Motor neuron (in vitro differentiated cells): ENCODE measurements at regions not wholly inside any gene's neighbourhood (a gene's known extent, or its start where the extent isn't known, plus 50 kb on each side); places are given as distances from the start of the nearest gene placed in this dataset.
"Not testable (repeated sequence)": the region's sequence is repeated elsewhere in the genome, so short reads cannot be mapped to it uniquely, and the experiment has no call there.

Experiments used
- ATAC-seq, 8 experiments: fragments of 200-7000 bp; cut with Tn5 transposase; replicated peaks in 6 of 8; 2 replicates each; pipeline ENCODE4 v1.8.0; 2021; ENCODE audit warnings: mild to moderate bottlenecking in 8 of 8, moderate library complexity in 8 of 8
- H3K27ac ChIP-seq, 2 donors: fragments of 250-450 bp; sonication (Bioruptor Pico); 2 replicates each; pipeline ENCODE4 v1.9.0; 2021; ENCODE audit warnings: antibody characterized with exemption in 2 of 2, mild to moderate bottlenecking in 2 of 2, moderate library complexity in 1 of 2
- H3K4me1 ChIP-seq, 2 donors: fragments of 250-450 bp; sonication (Bioruptor Pico); replicated peaks in 1 of 2; 2 replicates each; pipeline ENCODE4 v1.6.1; 2021; ENCODE audit warnings: antibody characterized with exemption in 2 of 2, mild to moderate bottlenecking in 2 of 2, moderate library complexity in 1 of 2
- H3K4me3 ChIP-seq, 5 donors: fragments of 250-450 bp; sonication (Bioruptor Pico); 2 replicates each; pipeline ENCODE4 v1.9.0; 2021; ENCODE audit warnings: antibody characterized with exemption in 5 of 5, mild to moderate bottlenecking in 5 of 5, moderate library complexity in 4 of 5
- WGBS, 10 experiments: fragments of 450-650 bp; shearing (Covaris generic); methylation state at CpG; one replicate each; pipeline ENCODE4 v1.0.0; 2022; 5-methylcytosine and 5-hydroxymethylcytosine counted together
- in situ Hi-C, 9 experiments: fragments of 400-800 bp; cut with MboI; loops; one replicate each; pipeline ENCODE4 v1.15.0; 2021; ENCODE audit warnings: low sequenced_read_pairs in 9 of 9, low pct_unique_long_range_greater_than_20kb in 2 of 9; ENCODE audit not compliant: unreplicated experiment in 9 of 9

GRCh38 chr1:245058436-245058835 is 96.3 kb upstream of the KIF26B start:
- in situ Hi-C loops: no loop called here
- H3K4me3 ChIP-seq: no peak overlapping the region
- H3K27ac ChIP-seq: no peak overlapping the region
- 56 to 89% (median 82%) methylated on average over 2 to 5 of the region's 5 CpGs for WGBS, 10 experiments
- ATAC-seq: no peak
- H3K4me1 ChIP-seq: no peaks in the 10 kb centered on the region

- in situ Hi-C loops: no loop called here
- no peak overlapping the region for H3K4me3 ChIP-seq
- H3K27ac ChIP-seq: no peak overlapping the region
- no peak for ATAC-seq
- 73 to 100% (median 89%) methylated on average over 1 to 7 of the region's 7 CpGs for WGBS, 10 experiments
- H3K4me1 ChIP-seq: no peaks in the 10 kb centered on the region
These were observed 97.9 kb upstream of the KIF26B start for GRCh38 chr1:245056913-245057312.

GRCh38 chr1:245056296-245056695 is 98.5 kb upstream of the KIF26B start:
- ATAC-seq, H3K4me1 ChIP-seq, H3K27ac ChIP-seq, H3K4me3 ChIP-seq, in situ Hi-C loops: not testable (repeated sequence)
- WGBS, 10 experiments: 86 to 100% (median 100%) methylated on average over 2 to 5 of the region's 5 CpGs; no CpG with 5 or more reads in 2 of the 10 experiments

DNA sequence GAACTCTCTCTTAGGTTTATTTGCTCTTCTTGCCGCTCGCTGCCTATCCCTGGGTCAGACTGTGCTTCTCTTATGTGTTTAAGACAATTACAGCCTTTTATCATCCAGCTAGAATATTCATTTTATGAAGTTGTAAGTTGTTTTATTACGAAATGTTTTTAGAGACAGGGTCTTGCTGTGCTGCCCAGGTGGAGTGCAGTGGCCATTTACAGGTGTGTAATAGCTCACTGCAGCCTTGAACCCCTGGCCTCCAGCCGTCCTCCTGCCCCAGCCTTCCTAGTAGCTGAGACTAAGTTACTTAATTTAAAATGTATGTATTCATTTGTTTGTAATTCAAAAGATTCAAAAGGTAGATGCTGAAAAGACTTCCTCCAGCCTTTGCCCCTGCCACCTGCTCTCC is 99.0 kb upstream of the KIF26B start:
- H3K4me3 ChIP-seq: no peak overlapping the region
- H3K27ac ChIP-seq: no peak overlapping the region
- in situ Hi-C loops: no loop called here
- ATAC-seq: no peak
- no peaks in the 10 kb centered on the region for H3K4me1 ChIP-seq
- 36 to 100% (median 66%) methylated on average over 1 to 4 of the region's 4 CpGs for WGBS, 10 experiments

DNA sequence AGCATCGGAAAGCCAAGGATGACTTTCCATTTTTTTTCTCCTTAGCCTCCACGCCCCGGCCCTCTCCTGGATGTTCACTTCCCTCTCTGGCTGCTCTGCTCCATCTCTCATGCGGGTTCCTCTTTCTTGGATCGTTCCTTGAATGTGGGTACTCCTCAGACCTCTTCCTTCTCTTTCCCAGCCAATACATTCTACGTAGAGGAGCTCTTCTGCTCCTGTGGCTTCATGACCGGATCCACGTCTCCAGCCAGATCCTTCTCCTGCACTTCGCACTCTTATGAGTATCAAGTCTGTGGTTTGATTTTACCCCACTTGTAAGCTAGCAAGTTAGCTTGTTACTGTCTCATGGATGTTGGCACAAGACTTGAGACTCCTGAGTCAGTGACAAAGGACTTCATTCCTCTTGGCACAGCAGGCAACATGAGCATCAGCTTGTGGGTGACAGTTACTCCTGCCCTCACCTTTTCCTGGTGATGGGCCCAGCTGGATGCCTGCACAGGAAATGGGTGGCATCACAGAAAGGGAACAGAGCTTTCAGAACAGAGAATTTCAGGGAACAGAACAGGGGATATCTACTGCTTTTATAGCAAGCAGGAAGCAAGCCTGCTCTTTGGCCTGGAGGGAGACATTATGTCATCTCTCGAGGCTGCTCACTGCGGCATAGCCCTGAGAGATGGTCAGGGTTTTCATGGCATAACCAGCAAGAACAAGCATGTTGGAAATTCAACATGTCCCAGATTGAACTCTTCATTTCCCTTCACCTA is 100.1 kb upstream of the KIF26B start:
- 63 to 97% (median 93%) methylated on average over 2 to 11 of the region's 11 CpGs; no CpG with 5 or more reads in 1 of the 10 experiments for WGBS, 10 experiments
- Histone ChIP-seq H3K4me1 (no peaks in the 10 kb centered on the region), H3K27ac (no peak overlapping the region), H3K4me3 (no peak overlapping the region)
- in situ Hi-C loops: no loop called here
- ATAC-seq: no peak

DNA sequence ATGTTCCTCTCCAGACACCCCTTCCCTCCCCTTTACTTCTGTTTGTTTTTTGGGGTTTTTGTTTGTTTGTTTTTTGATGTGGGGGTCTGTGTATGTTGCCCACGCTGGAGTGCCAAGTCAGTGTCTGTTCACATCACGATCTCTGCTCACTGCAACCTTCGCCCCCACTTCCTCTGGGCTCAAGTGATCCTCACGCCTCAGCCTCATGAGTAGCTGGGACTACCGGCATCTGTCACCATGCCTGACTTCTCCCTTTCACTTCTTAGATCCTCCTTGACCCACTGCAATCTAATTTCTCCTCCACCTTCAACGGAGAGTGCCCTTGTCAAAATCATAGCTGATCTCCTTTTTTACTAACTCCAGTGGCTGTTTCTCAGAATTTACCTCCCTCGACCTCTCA is 100.7 kb upstream of the KIF26B start:
- ATAC-seq: no peak
- H3K27ac ChIP-seq: no peak overlapping the region
- H3K4me3 ChIP-seq: no peak overlapping the region
- no peaks in the 10 kb centered on the region for H3K4me1 ChIP-seq
- in situ Hi-C loops: no loop called here
- WGBS, 10 experiments: 57 to 90% (median 78%) methylated on average over 3 to 7 of the region's 7 CpGs; no CpG with 5 or more reads in 2 of the 10 experiments

- no peak for ATAC-seq
- in situ Hi-C loops: no loop called here
- no peak overlapping the region for H3K4me3 ChIP-seq
- WGBS, 10 experiments: 82 to 100% (median 98%) methylated on average over 1 to 9 of the region's 10 CpGs; no CpG with 5 or more reads in 2 of the 10 experiments
- no peak overlapping the region for H3K27ac ChIP-seq
- no peaks in the 10 kb centered on the region for H3K4me1 ChIP-seq
These were observed 102.5 kb upstream of the KIF26B start for GRCh38 chr1:245052258-245052657.

- in situ Hi-C loops: no loop called here
- 50 to 90% (median 80%) methylated on average over 8 to 18 of the region's 18 CpGs for WGBS, 10 experiments
- no peak for ATAC-seq
- Histone ChIP-seq H3K27ac (no peak overlapping the region), H3K4me1 (peaks cover 4% of the 10 kb centered on the region in 2 donors), H3K4me3 (no peak overlapping the region)
These were observed 103.2 kb upstream of the KIF26B start for GRCh38 chr1:245051349-245052221.

GRCh38 chr1:245046769-245047168 is 108.0 kb upstream of the KIF26B start:
- 41 to 100% (median 67%) methylated on average over 2 to 10 of the region's 11 CpGs; no CpG with 5 or more reads in 1 of the 10 experiments for WGBS, 10 experiments
- no peak overlapping the region for H3K4me3 ChIP-seq
- peak in 5 of 8 experiments; percentile 70 to 92 (median 85) for ATAC-seq
- H3K27ac ChIP-seq: peak overlapping the region in 1 of 2 donors; percentile 41
- H3K4me1 ChIP-seq: peaks cover 6 to 12% of the 10 kb centered on the region in 2 donors
- in situ Hi-C loops: loop anchor here in 6 of 9 experiments (10.0 to 25.0 kb wide), 4 partner anchors 159 to 442 kb away; partner anchors contain the start of gene HNRNPU (in 2 of the 6)

- H3K4me3 ChIP-seq: no peak overlapping the region
- ATAC-seq: no peak
- 50 to 89% (median 76%) methylated on average over 2 to 9 of the region's 9 CpGs for WGBS, 10 experiments
These were observed 108.5 kb upstream of the KIF26B start for GRCh38 chr1:245046315-245046714.

GRCh38 chr1:245045087-245045881 is 109.5 kb upstream of the KIF26B start:
- Histone ChIP-seq H3K4me1 (peaks cover 6 to 12% of the 10 kb centered on the region in 2 donors), H3K27ac (no peak overlapping the region), H3K4me3 (no peak overlapping the region)
- ATAC-seq: peak in 5 of 8 experiments; percentile 31 to 81 (median 44)
- 60 to 100% (median 75%) methylated on average over 1 to 9 of the region's 9 CpGs; no CpG with 5 or more reads in 2 of the 10 experiments for WGBS, 10 experiments
- in situ Hi-C loops: loop anchor here in 6 of 9 experiments (10.0 to 25.0 kb wide), 4 partner anchors 158 to 440 kb away; partner anchors contain the start of gene HNRNPU (in 2 of the 6)

More at GRCh38 chr1:245046315-245046714, 108.5 kb upstream of the KIF26B start:
- in situ Hi-C loops: loop anchor here in 6 of 9 experiments (10.0 to 25.0 kb wide), 4 partner anchors 159 to 442 kb away; partner anchors contain the start of gene HNRNPU (in 2 of the 6)
- Histone ChIP-seq H3K27ac (no peak overlapping the region), H3K4me1 (peaks cover 6 to 12% of the 10 kb centered on the region in 2 donors)

GRCh38 chr1:245043611-245043940 is 111.2 kb upstream of the KIF26B start:
- H3K4me1 ChIP-seq: peaks cover 6 to 12% of the 10 kb centered on the region in 2 donors
- WGBS, 10 experiments: 34 to 87% (median 73%) methylated on average over 2 to 6 of the region's 6 CpGs; no CpG with 5 or more reads in 2 of the 10 experiments
- H3K4me3 ChIP-seq: no peak overlapping the region
- ATAC-seq: no peak
- H3K27ac ChIP-seq: no peak overlapping the region
- in situ Hi-C loops: loop anchor here in 6 of 9 experiments (10.0 to 25.0 kb wide), 4 partner anchors 156 to 439 kb away; partner anchors contain the start of gene HNRNPU (in 2 of the 6)
